Fibroblast of lung (primary cell): ENCODE measurements at regions not wholly inside any gene's neighbourhood (a gene's known extent, or its start where the extent isn't known, plus 50 kb on each side); places are given as distances from the start of the nearest gene placed in this dataset.

Source experiments
- DNase-seq, 2 donors: peaks; one replicate each; pipeline versions ENCODE4 v3.0.0 to v3.0.0-alpha.2; 2010; ENCODE audit warnings: low read depth in 2 of 2
- H2AFZ ChIP-seq: 2 replicates; pipeline ENCODE4 v1.5.1; 2012; ENCODE audit warnings: low read length, control low read depth, inconsistent platforms
- H3K27ac ChIP-seq: 2 replicates; pipeline ENCODE4 v1.5.1; 2011; ENCODE audit warnings: low read length, control low read depth; ENCODE audit not compliant: insufficient read depth
- H3K27me3 ChIP-seq: 2 replicates; pipeline ENCODE4 v1.5.1; 2011; ENCODE audit warnings: mild to moderate bottlenecking, low read length; ENCODE audit not compliant: control insufficient read depth, insufficient read depth
- H3K36me3 ChIP-seq: 2 replicates; pipeline ENCODE4 v1.5.1; 2011; ENCODE audit warnings: low read length; ENCODE audit not compliant: control insufficient read depth, insufficient read depth
- H3K4me1 ChIP-seq: 2 replicates; pipeline ENCODE4 v1.5.1; 2011; ENCODE audit warnings: low read length; ENCODE audit not compliant: control insufficient read depth, insufficient read depth; ENCODE audit errors: extremely low read depth
- H3K4me2 ChIP-seq: 2 replicates; pipeline ENCODE4 v1.5.1; 2011; ENCODE audit warnings: low read length, control low read depth; ENCODE audit not compliant: insufficient read depth; ENCODE audit errors: extremely low read depth
- H3K4me3 ChIP-seq, 4 experiments: fragments of 200-600 bp in 1 of 4; sonication (generic) in 1 of 4; replicated peaks in 1 of 4; 2 replicates each; pipeline ENCODE4 v1.5.1; 2011 to 2016; ENCODE audit warnings: low read length in 4 of 4, low read depth in 3 of 4, mild to moderate bottlenecking in 3 of 4, control low read depth in 2 of 4, inconsistent platforms in 1 of 4, mixed read lengths in 1 of 4; ENCODE audit not compliant: insufficient read depth in 1 of 4; ENCODE audit errors: control extremely low read depth in 1 of 4
- H3K79me2 ChIP-seq: 2 replicates; pipeline ENCODE4 v1.5.1; 2012; ENCODE audit warnings: mild to moderate bottlenecking, low read length, inconsistent platforms; ENCODE audit not compliant: control insufficient read depth, insufficient read depth
- H3K9ac ChIP-seq: 2 replicates; pipeline ENCODE4 v1.5.1; 2011; ENCODE audit warnings: mild to moderate bottlenecking, low read length, control low read depth; ENCODE audit not compliant: insufficient read depth
- H3K9me3 ChIP-seq: 2 replicates; pipeline ENCODE4 v1.5.1; 2012; ENCODE audit warnings: low read depth, low read length; ENCODE audit not compliant: control insufficient read depth, insufficient read depth
- H4K20me1 ChIP-seq: 2 replicates; pipeline ENCODE4 v1.5.1; 2011; ENCODE audit warnings: low read length; ENCODE audit not compliant: control insufficient read depth, insufficient read depth; ENCODE audit errors: extremely low read depth
- CTCF ChIP-seq, 2 donors: IDR thresholded peaks in 1 of 2; conservative IDR thresholded peaks in 1 of 2; 1 replicate in 1 of 2; 2 replicates in 1 of 2; pipeline ENCODE4 v1.5.1; 2011 to 2012; ENCODE audit warnings: low read length in 2 of 2, control low read depth in 1 of 2, inconsistent platforms in 1 of 2, low read depth in 1 of 2, mild to moderate bottlenecking in 1 of 2
- EZH2 ChIP-seq: IDR thresholded peaks from 2 replicates; pipeline ENCODE4 v1.5.1; 2012; ENCODE audit warnings: low read length, control low read depth, mild to moderate bottlenecking; ENCODE audit errors: missing control alignments

- H3K4me3 ChIP-seq, result peak overlapping the region; percentile 11 to 36 (median 18)
- no peaks in the 10 kb centered on the region for H3K36me3 ChIP-seq
- peak; percentile 61 to 80 for DNase-seq
- H4K20me1 ChIP-seq, result no peaks in the 10 kb centered on the region
- TF ChIP-seq EZH2 (no peak), CTCF (conservative IDR thresholded peaks at IDR 0.05 in 1 of 2, IDR thresholded peaks at IDR 0.05 in 1 of 2; ENCODE audit: low read depth in 1 of 2, low read length in 2 of 2) (peak; percentile 92 to 95)
- no peaks in the 10 kb centered on the region for H3K4me1 ChIP-seq
- H3K27ac ChIP-seq, result no peak overlapping the region
- no peak overlapping the region for H3K9ac ChIP-seq
- peak overlapping the region; percentile 15 for H3K4me2 ChIP-seq
- H3K27me3 ChIP-seq, result no peaks in the 10 kb centered on the region
- H3K9me3 ChIP-seq, result no peaks in the 10 kb centered on the region
- H2AFZ ChIP-seq, result peak overlapping the region; percentile 76
- no peaks in the 10 kb centered on the region for H3K79me2 ChIP-seq
These were observed 71.7 kb upstream of the WWC1 start for GRCh38 chr5:168219515-168220410.

GRCh38 chr5:168224085-168224484, 67.4 kb upstream of the WWC1 start:
- Histone ChIP-seq H4K20me1 (no peaks in the 10 kb centered on the region), H3K4me2 (no peak overlapping the region), H3K36me3 (no peaks in the 10 kb centered on the region), H3K4me1 (no peaks in the 10 kb centered on the region), H2AFZ (no peak overlapping the region), H3K27me3 (no peaks in the 10 kb centered on the region), H3K79me2 (no peaks in the 10 kb centered on the region), H3K27ac (no peak overlapping the region), H3K9me3 (no peaks in the 10 kb centered on the region), H3K9ac (no peak overlapping the region), H3K4me3 (no peak overlapping the region)
- no peak for DNase-seq
- TF ChIP-seq EZH2 (no peak), CTCF (conservative IDR thresholded peaks at IDR 0.05 in 1 of 2, IDR thresholded peaks at IDR 0.05 in 1 of 2; ENCODE audit: low read depth in 1 of 2, low read length in 2 of 2) (no peak)

GRCh38 chr5:168226012-168226411, 65.4 kb upstream of the WWC1 start:
- H2AFZ ChIP-seq, result no peak overlapping the region
- DNase-seq, result no peak
- no peak overlapping the region for H3K27ac ChIP-seq
- H3K36me3 ChIP-seq, result no peaks in the 10 kb centered on the region
- no peak overlapping the region for H3K4me2 ChIP-seq
- no peaks in the 10 kb centered on the region for H3K79me2 ChIP-seq
- no peaks in the 10 kb centered on the region for H3K27me3 ChIP-seq
- no peak overlapping the region for H3K4me3 ChIP-seq
- no peak overlapping the region for H3K9ac ChIP-seq
- TF ChIP-seq EZH2 (no peak), CTCF (conservative IDR thresholded peaks at IDR 0.05 in 1 of 2, IDR thresholded peaks at IDR 0.05 in 1 of 2; ENCODE audit: low read depth in 1 of 2, low read length in 2 of 2) (no peak)
- no peaks in the 10 kb centered on the region for H3K4me1 ChIP-seq
- no peaks in the 10 kb centered on the region for H4K20me1 ChIP-seq
- no peaks in the 10 kb centered on the region for H3K9me3 ChIP-seq
